ENCODE measurements at regions not wholly inside any gene's neighbourhood (a gene's known extent, or its start where the extent isn't known, plus 50 kb on each side); places are given as distances from the start of the nearest gene placed in this dataset.
A peak's percentile ranks its signal among the peaks of the same experiment; 100 is the strongest.
"Not testable (repeated sequence)": the region's sequence is repeated elsewhere in the genome, so short reads cannot be mapped to it uniquely, and the experiment has no call there.

- DNase-seq (ENCODE audit: low spot score): no peak
These were observed 99.4 kb upstream of the UBE2E2 start for GRCh38 chr3:23103764-23104163.

- no peak for DNase-seq (ENCODE audit: low spot score)
These were observed 98.1 kb upstream of the UBE2E2 start for GRCh38 chr3:23105048-23105447.

- DNase-seq (ENCODE audit: low spot score): no peak
These were observed 96.5 kb upstream of the UBE2E2 start for GRCh38 chr3:23106666-23107065.

GRCh38 chr3:23107221-23107620 is 95.9 kb upstream of the UBE2E2 start:
- no peak for DNase-seq (ENCODE audit: low spot score)

GRCh38 chr3:23108451-23109057 is 94.6 kb upstream of the UBE2E2 start:
- DNase-seq (ENCODE audit: low spot score): no peak

GRCh38 chr3:23111286-23111685 is 91.8 kb upstream of the UBE2E2 start:
- no peak for DNase-seq (ENCODE audit: low spot score)

- no peak for DNase-seq (ENCODE audit: low spot score)
These were observed 91.3 kb upstream of the UBE2E2 start for GRCh38 chr3:23111797-23112196.

GRCh38 chr3:23112491-23112890 is 90.6 kb upstream of the UBE2E2 start:
- DNase-seq (ENCODE audit: low spot score): no peak

GRCh38 chr3:23113455-23114171 is 89.5 kb upstream of the UBE2E2 start:
- DNase-seq (ENCODE audit: low spot score): peak; percentile 11

GRCh38 chr3:23114432-23114831 is 88.7 kb upstream of the UBE2E2 start:
- no peak for DNase-seq (ENCODE audit: low spot score)

- no peak for DNase-seq (ENCODE audit: low spot score)
These were observed 87.8 kb upstream of the UBE2E2 start for GRCh38 chr3:23115171-23115877.

- no peak for DNase-seq (ENCODE audit: low spot score)
These were observed 86.9 kb upstream of the UBE2E2 start for GRCh38 chr3:23116081-23116837.

GRCh38 chr3:23117856-23118255 is 85.3 kb upstream of the UBE2E2 start:
- DNase-seq (ENCODE audit: low spot score): no peak

- DNase-seq (ENCODE audit: low spot score): no peak
These were observed 75.9 kb upstream of the UBE2E2 start for GRCh38 chr3:23127196-23127595.

GRCh38 chr3:23128655-23129054 is 74.5 kb upstream of the UBE2E2 start:
- no peak for DNase-seq (ENCODE audit: low spot score)

GRCh38 chr3:23129117-23129516 is 74.0 kb upstream of the UBE2E2 start:
- DNase-seq (ENCODE audit: low spot score): no peak

- DNase-seq (ENCODE audit: low spot score): no peak
These were observed 73.3 kb upstream of the UBE2E2 start for GRCh38 chr3:23129817-23130216.

- DNase-seq (ENCODE audit: low spot score): no peak
These were observed 72.7 kb upstream of the UBE2E2 start for GRCh38 chr3:23130406-23130805.

- DNase-seq (ENCODE audit: low spot score): no peak
These were observed 67.9 kb upstream of the UBE2E2 start for GRCh38 chr3:23135026-23135785.

GRCh38 chr3:23136054-23136453 is 67.1 kb upstream of the UBE2E2 start:
- DNase-seq (ENCODE audit: low spot score): no peak

- not testable (repeated sequence) for DNase-seq (ENCODE audit: low spot score)
These were observed 59.1 kb upstream of the UBE2E2 start for GRCh38 chr3:23144051-23144450.

GRCh38 chr3:23146163-23146562 is 57.0 kb upstream of the UBE2E2 start:
- DNase-seq (ENCODE audit: low spot score): no peak
